Endothelial cell of umbilical vein (primary cell): ENCODE measurements at regions not wholly inside any gene's neighbourhood (a gene's known extent, or its start where the extent isn't known, plus 50 kb on each side); places are given as distances from the start of the nearest gene placed in this dataset.
A peak's percentile ranks its signal among the peaks of the same experiment; 100 is the strongest.

Experiments used
- BruUV-seq: library from RNA; stranded (reverse); fragments of 400-500 nt; replicated peaks from 2 replicates; lab custom pipeline; 2021; lab: Mats Ljungman, UMichigan
- CTCF ChIA-PET: fragments of 300-600, 350-600 bp; sonication (Branson Sonifier 250); formaldehyde crosslinking; loops from one replicate; lab custom pipeline; 2021; ENCODE audit warnings: antibody characterized with exemption, inconsistent platforms; lab: Charles Lee
- POLR2A ChIA-PET: fragments of 300-600, 350-600 bp; sonication (Branson Sonifier 250); formaldehyde crosslinking; loops from one replicate; lab custom pipeline; 2021; ENCODE audit warnings: antibody characterized with exemption, inconsistent platforms; lab: Charles Lee
- DNase-seq: peaks from one replicate; pipeline ENCODE4 v3.0.0-alpha.2; 2011; ENCODE audit warnings: low read depth, low spot score
- FAIRE-seq: peaks from 2 replicates; lab custom pipeline; 2011; peaks lifted over from hg19 to GRCh38; lab: Jason Lieb, UNC
- H2AFZ ChIP-seq: 2 replicates; pipeline ENCODE4 v1.6.0; 2012; ENCODE audit warnings: low read depth, low read length, control low read depth, inconsistent platforms
- H3K27ac ChIP-seq: 2 replicates; pipeline ENCODE4 v1.5.1; 2011; ENCODE audit warnings: low read depth, mild to moderate bottlenecking, control low read depth, low read length, moderate library complexity; ENCODE audit not compliant: insufficient read depth
- H3K27me3 ChIP-seq, 2 experiments: 2 replicates each; pipeline versions ENCODE4 v1.6.0 to v1.6.1; 2011; ENCODE audit warnings: low read length in 2 of 2, mixed read lengths in 1 of 2; ENCODE audit not compliant: control insufficient read depth in 2 of 2, insufficient read depth in 2 of 2
- H3K36me3 ChIP-seq, 2 experiments: 2 replicates in 1 of 2; 3 replicates in 1 of 2; pipeline ENCODE4 v1.5.1; 2011; ENCODE audit warnings: low read length in 2 of 2, mild to moderate bottlenecking in 1 of 2, moderate library complexity in 1 of 2; ENCODE audit not compliant: control insufficient read depth in 2 of 2, insufficient read depth in 2 of 2; ENCODE audit errors: extremely low read depth in 1 of 2
- H3K4me1 ChIP-seq: 3 replicates; pipeline ENCODE4 v1.5.1; 2011; ENCODE audit warnings: mild to moderate bottlenecking, low read length; ENCODE audit not compliant: control insufficient read depth, insufficient read depth; ENCODE audit errors: extremely low read depth
- H3K4me2 ChIP-seq: 2 replicates; pipeline ENCODE4 v1.6.1; 2011; ENCODE audit warnings: low read length, control low read depth, mixed read lengths; ENCODE audit not compliant: insufficient read depth
- H3K4me3 ChIP-seq, 3 experiments: fragments of 200-600 bp in 1 of 3; sonication (generic), shearing (Covaris generic) in 1 of 3; replicated peaks in 1 of 3; 2 replicates each; pipeline ENCODE4 v1.5.1; 2011 to 2016; ENCODE audit warnings: control low read depth in 3 of 3, low read length in 3 of 3, mild to moderate bottlenecking in 2 of 3, inconsistent platforms in 1 of 3, low read depth in 1 of 3, moderate library complexity in 1 of 3; ENCODE audit not compliant: insufficient read depth in 1 of 3
- H3K79me2 ChIP-seq: 2 replicates; pipeline ENCODE4 v1.6.0; 2012; ENCODE audit warnings: low read length, inconsistent platforms; ENCODE audit not compliant: control insufficient read depth, insufficient read depth
- H3K9ac ChIP-seq: replicated peaks from 2 replicates; pipeline ENCODE3; 2011; ENCODE audit warnings: low read length, control low read depth; ENCODE audit not compliant: insufficient read depth; ENCODE audit errors: extremely low read depth
- H3K9me1 ChIP-seq: replicated peaks from 3 replicates; pipeline ENCODE4 v1.6.0; 2011; ENCODE audit warnings: mild to moderate bottlenecking, low read length; ENCODE audit not compliant: control insufficient read depth, insufficient read depth; ENCODE audit errors: extremely low read depth
- H3K9me3 ChIP-seq: replicated peaks from 2 replicates; pipeline ENCODE4 v1.5.1; 2012; ENCODE audit warnings: low read length, inconsistent platforms; ENCODE audit not compliant: control insufficient read depth, insufficient read depth
- H4K20me1 ChIP-seq: replicated peaks from 2 replicates; pipeline ENCODE3; 2011; ENCODE audit warnings: mild to moderate bottlenecking, low read length; ENCODE audit not compliant: control insufficient read depth, insufficient read depth; ENCODE audit errors: extremely low read depth
- FOS ChIP-seq: IDR thresholded peaks from 2 replicates; pipeline ENCODE4 v1.6.1; 2011; ENCODE audit warnings: mild to moderate bottlenecking, low read length, moderate library complexity, borderline replicate concordance; ENCODE audit not compliant: insufficient read depth
- GATA2 ChIP-seq: IDR thresholded peaks from 2 replicates; pipeline ENCODE4 v1.7.0; 2011; ENCODE audit warnings: low read depth, mild to moderate bottlenecking, moderate library complexity, mixed read lengths, low read length; ENCODE audit not compliant: insufficient read length, insufficient read depth
- JUN ChIP-seq: IDR thresholded peaks from 2 replicates; pipeline ENCODE4 v1.6.1; 2011; ENCODE audit warnings: borderline replicate concordance, low read depth; ENCODE audit not compliant: insufficient read length, insufficient read depth
- MAX ChIP-seq: IDR thresholded peaks from 2 replicates; pipeline ENCODE4 v1.6.1; 2011; ENCODE audit not compliant: insufficient read depth, insufficient read length
- MYC ChIP-seq: IDR thresholded peaks from one replicate; pipeline ENCODE4 v1.6.1; 2011; ENCODE audit warnings: mild to moderate bottlenecking, low read depth, low read length
- POLR2A ChIP-seq: IDR thresholded peaks from 2 replicates; pipeline ENCODE4 v1.6.1; 2012; ENCODE audit warnings: low read depth, mild to moderate bottlenecking, control low read depth, low read length
- POLR2AphosphoS5 ChIP-seq: IDR thresholded peaks from 2 replicates; pipeline ENCODE4 v1.6.1; 2012; ENCODE audit warnings: low read depth, mild to moderate bottlenecking, control low read depth, low read length, moderate library complexity; ENCODE audit not compliant: insufficient read depth
- dilution Hi-C: fragments of 300-500 bp; cut with MboI; formaldehyde crosslinking; loops from one replicate; pipeline ENCODE4 v1.15.0; 2019; ENCODE audit warnings: low sequenced_read_pairs; ENCODE audit not compliant: extremely low pct_ligation_motif_present
- intact Hi-C: fragments of 100-400 bp; cut with micrococcal nuclease; formaldehyde crosslinking; loops from one replicate; pipeline ENCODE4 v1.10.0; 2022
- TF ChIP-seq, protein P1 (sequence below), 2 donors: IDR thresholded peaks; 1 replicate in 1 of 2; 2 replicates in 1 of 2; pipeline ENCODE4 v1.5.1; 2011; ENCODE audit warnings: low read length in 2 of 2, mild to moderate bottlenecking in 2 of 2, moderate library complexity in 2 of 2, control low read depth in 1 of 2, inconsistent platforms in 1 of 2, low read depth in 1 of 2; ENCODE audit not compliant: insufficient read depth in 1 of 2; ENCODE audit errors: extremely low read depth in 1 of 2

DNA sequence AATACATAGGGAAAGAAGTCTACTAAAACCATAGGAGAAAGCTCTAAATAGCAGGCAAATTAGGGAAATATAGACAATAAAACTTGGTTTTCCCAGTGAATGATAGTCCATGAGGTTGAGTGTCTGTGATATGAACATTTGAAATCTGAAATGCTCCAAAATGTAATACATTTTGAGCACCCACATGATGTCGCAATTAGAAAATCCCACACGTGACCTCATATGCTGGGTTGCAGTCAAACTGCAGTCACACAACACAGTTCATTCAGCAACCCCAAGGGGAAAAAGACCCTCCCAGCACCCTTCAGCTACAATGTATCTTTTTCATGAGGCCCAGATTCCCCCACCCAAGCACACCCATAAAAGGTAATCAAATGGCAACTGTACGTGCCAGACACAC, 155.6 kb downstream of the BTC start:
- ChIA-PET CTCF (interaction anchor here (0.7 to 1.9 kb wide), 3 partner anchors 19 to 106 kb away, joined by 3 to 8 read pairs (median 4); no protein-coding TSS in a partner anchor), POLR2A (no interaction called here)
- dilution Hi-C loops (no loop called here), intact Hi-C loops (no loop called here)
- H2AFZ ChIP-seq: peak overlapping the region; percentile 53
- no peaks in the 10 kb centered on the region for H3K79me2 ChIP-seq
- no peaks in the 10 kb centered on the region for H3K9me3 ChIP-seq
- H4K20me1 ChIP-seq: no peaks in the 10 kb centered on the region
- BruUV-seq: no TSS peak
- no peaks in the 10 kb centered on the region for H3K27me3 ChIP-seq
- no peak overlapping the region for H3K4me3 ChIP-seq
- H3K4me2 ChIP-seq: no peak overlapping the region
- H3K4me1 ChIP-seq: peaks cover 21% of the 10 kb centered on the region
- TF ChIP-seq POLR2AphosphoS5: no peak
- no peak for TF ChIP-seq POLR2A
- no peaks in the 10 kb centered on the region for H3K9me1 ChIP-seq
- no peak overlapping the region for H3K9ac ChIP-seq
- FAIRE-seq: no peak
- no peak overlapping the region for H3K27ac ChIP-seq
- no peak for DNase-seq
- H3K36me3 ChIP-seq: no peaks in the 10 kb centered on the region

DNA sequence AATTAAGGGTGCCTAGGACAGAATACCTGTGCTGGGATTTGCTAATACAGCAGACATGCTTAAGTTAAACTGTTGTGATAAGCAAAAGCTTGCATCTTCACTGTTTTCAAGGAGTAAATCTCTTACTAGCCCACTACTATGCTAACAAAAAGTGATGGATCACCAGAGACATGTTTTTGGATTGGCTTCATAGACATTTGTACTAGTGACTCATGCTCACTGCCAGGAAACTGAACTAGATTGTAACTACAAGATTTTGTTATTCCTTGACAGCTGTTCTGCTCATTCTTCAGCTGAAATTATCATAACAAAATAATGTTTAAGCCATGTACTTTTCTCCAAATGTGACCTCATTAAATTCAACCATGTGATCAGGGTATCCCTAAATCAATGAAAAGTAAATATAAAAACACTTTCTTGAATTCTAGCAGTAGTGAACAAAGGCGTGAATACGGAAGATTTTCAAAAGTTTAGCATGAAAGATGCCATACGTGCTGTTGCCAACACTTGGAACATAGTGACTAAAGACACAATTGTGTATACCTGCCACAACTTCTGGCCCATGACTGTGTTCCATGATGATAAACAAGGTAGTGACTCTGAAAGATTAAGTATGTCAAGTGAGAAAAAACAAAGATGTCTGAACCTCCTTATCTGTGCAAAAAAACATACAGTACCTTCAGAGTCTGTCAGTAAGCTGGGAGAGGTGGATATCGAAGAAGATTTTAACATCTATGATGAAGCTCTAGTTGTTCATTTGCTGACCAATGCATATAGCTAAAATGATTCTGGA, 154.0 kb downstream of the BTC start:
- no TSS peak for BruUV-seq
- H3K79me2 ChIP-seq: no peaks in the 10 kb centered on the region
- FAIRE-seq (peak; percentile 81), DNase-seq (peak; percentile 95)
- H3K27me3 ChIP-seq: no peaks in the 10 kb centered on the region
- peaks cover 20% of the 10 kb centered on the region for H3K4me1 ChIP-seq
- peak overlapping the region; percentile 57 for H3K4me2 ChIP-seq
- dilution Hi-C loops (no loop called here), intact Hi-C loops (loop anchor here (1.0 kb wide), 2 partner anchors 8 to 19 kb away; no protein-coding TSS in a partner anchor)
- peaks cover 2% of the 10 kb centered on the region for H3K9me3 ChIP-seq
- no peaks in the 10 kb centered on the region for H3K36me3 ChIP-seq
- POLR2A ChIA-PET: interaction anchor here (1.3 kb wide), 1 partner anchor 11 kb away, joined by 3 read pairs; no protein-coding TSS in a partner anchor
- no peaks in the 10 kb centered on the region for H4K20me1 ChIP-seq
- CTCF ChIA-PET: interaction anchor here (0.6 to 2.6 kb wide), 8 partner anchors 8 to 320 kb away, joined by 3 to 16 read pairs (median 3); no protein-coding TSS in a partner anchor
- peak overlapping the region; percentile 78 for H3K27ac ChIP-seq
- no peak overlapping the region for H3K9ac ChIP-seq
- H2AFZ ChIP-seq: no peak overlapping the region
- TF ChIP-seq POLR2A (peak; percentile 18), GATA2 (peak; percentile 73), JUN (peak; percentile 92), FOS (peak; percentile 87), MYC (no peak), POLR2AphosphoS5 (peak; percentile 56), MAX (no peak)
- TF ChIP-seq, protein P1, sequence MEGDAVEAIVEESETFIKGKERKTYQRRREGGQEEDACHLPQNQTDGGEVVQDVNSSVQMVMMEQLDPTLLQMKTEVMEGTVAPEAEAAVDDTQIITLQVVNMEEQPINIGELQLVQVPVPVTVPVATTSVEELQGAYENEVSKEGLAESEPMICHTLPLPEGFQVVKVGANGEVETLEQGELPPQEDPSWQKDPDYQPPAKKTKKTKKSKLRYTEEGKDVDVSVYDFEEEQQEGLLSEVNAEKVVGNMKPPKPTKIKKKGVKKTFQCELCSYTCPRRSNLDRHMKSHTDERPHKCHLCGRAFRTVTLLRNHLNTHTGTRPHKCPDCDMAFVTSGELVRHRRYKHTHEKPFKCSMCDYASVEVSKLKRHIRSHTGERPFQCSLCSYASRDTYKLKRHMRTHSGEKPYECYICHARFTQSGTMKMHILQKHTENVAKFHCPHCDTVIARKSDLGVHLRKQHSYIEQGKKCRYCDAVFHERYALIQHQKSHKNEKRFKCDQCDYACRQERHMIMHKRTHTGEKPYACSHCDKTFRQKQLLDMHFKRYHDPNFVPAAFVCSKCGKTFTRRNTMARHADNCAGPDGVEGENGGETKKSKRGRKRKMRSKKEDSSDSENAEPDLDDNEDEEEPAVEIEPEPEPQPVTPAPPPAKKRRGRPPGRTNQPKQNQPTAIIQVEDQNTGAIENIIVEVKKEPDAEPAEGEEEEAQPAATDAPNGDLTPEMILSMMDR (IDR thresholded peaks at IDR 0.05; ENCODE audit: extremely low read depth in 1 of 2, insufficient read depth in 1 of 2, low read depth in 1 of 2, low read length in 2 of 2): no peak
- no peaks in the 10 kb centered on the region for H3K9me1 ChIP-seq
- no peak overlapping the region for H3K4me3 ChIP-seq
